ENCODE measurements at regions not wholly inside any gene's neighbourhood (a gene's known extent, or its start where the extent isn't known, plus 50 kb on each side); places are given as distances from the start of the nearest gene placed in this dataset.
"Not testable (repeated sequence)": the region's sequence is repeated elsewhere in the genome, so short reads cannot be mapped to it uniquely, and the experiment has no call there.

GRCh38 chr5:62223312-62223670, 82.7 kb upstream of the KIF2A start:
- H3K36me3 ChIP-seq (replicated peaks in 1 of 2; ENCODE audit: insufficient read depth in 1 of 2, low read depth in 2 of 2); H3K9me3 ChIP-seq; H3K27me3 ChIP-seq; H3K27ac ChIP-seq; H3K4me1 ChIP-seq; H3K4me3 ChIP-seq; intact Hi-C loops (cut with DNase I): not testable (repeated sequence)
- peak; percentile 99 for ATAC-seq
- peak; percentile 79 to 89 (median 86) for DNase-seq
- WGBS, 2 donors = 2 to 3% methylated on average over 6 to 8 of the region's 9 CpGs
- TF ChIP-seq CTCF (IDR thresholded peaks at IDR 0.05) = peak; percentile 8 to 49 (median 44)

- H3K27ac ChIP-seq; H3K27me3 ChIP-seq; H3K4me3 ChIP-seq; H3K36me3 ChIP-seq (replicated peaks in 1 of 2; ENCODE audit: insufficient read depth in 1 of 2, low read depth in 2 of 2); H3K4me1 ChIP-seq; H3K9me3 ChIP-seq; ATAC-seq; intact Hi-C loops (cut with DNase I); DNase-seq: not testable (repeated sequence)
- peak; percentile 14 to 60 (median 47) for TF ChIP-seq CTCF (IDR thresholded peaks at IDR 0.05)
- 40 to 53% methylated on average over 7 of the region's 7 CpGs for WGBS, 2 donors
Observed at GRCh38 chr5:62224987-62225601, 80.9 kb upstream of the KIF2A start.

- DNase-seq; intact Hi-C loops (cut with DNase I); ATAC-seq; H3K4me3 ChIP-seq; H3K9me3 ChIP-seq; H3K4me1 ChIP-seq; H3K36me3 ChIP-seq (replicated peaks in 1 of 2; ENCODE audit: insufficient read depth in 1 of 2, low read depth in 2 of 2); H3K27ac ChIP-seq; H3K27me3 ChIP-seq: not testable (repeated sequence)
- 55 to 67% methylated on average over 3 of the region's 3 CpGs for WGBS, 2 donors
Observed at GRCh38 chr5:62230876-62231388, 75.1 kb upstream of the KIF2A start.

GRCh38 chr5:62231576-62231975, 74.4 kb upstream of the KIF2A start:
- Histone ChIP-seq H3K27ac (no peak overlapping the region), H3K4me1 (no peaks in the 10 kb centered on the region), H3K36me3 (replicated peaks in 1 of 2; ENCODE audit: insufficient read depth in 1 of 2, low read depth in 2 of 2) (no peaks in the 10 kb centered on the region), H3K27me3 (no peaks in the 10 kb centered on the region), H3K9me3 (no peaks in the 10 kb centered on the region), H3K4me3 (no peak overlapping the region)
- intact Hi-C loops (cut with DNase I) = no loop called here
- WGBS, 2 donors = 82 to 88% methylated on average over 9 of the region's 9 CpGs
- DNase-seq (no peak), ATAC-seq (no peak)
- TF ChIP-seq POLR2A (IDR thresholded peaks at IDR 0.05) (no peak), CTCF (IDR thresholded peaks at IDR 0.05) (no peak)

GRCh38 chr5:62232218-62232617, 73.8 kb upstream of the KIF2A start:
- H3K4me1 ChIP-seq; intact Hi-C loops (cut with DNase I); DNase-seq; H3K9me3 ChIP-seq; H3K27me3 ChIP-seq; H3K36me3 ChIP-seq (replicated peaks in 1 of 2; ENCODE audit: insufficient read depth in 1 of 2, low read depth in 2 of 2); H3K27ac ChIP-seq; H3K4me3 ChIP-seq; ATAC-seq: not testable (repeated sequence)
- 56 to 70% methylated on average over 1 of the region's 1 CpG for WGBS, 2 donors

- H3K9me3 ChIP-seq; H3K36me3 ChIP-seq (replicated peaks in 1 of 2; ENCODE audit: insufficient read depth in 1 of 2, low read depth in 2 of 2); H3K4me1 ChIP-seq; intact Hi-C loops (cut with DNase I); H3K27me3 ChIP-seq; H3K4me3 ChIP-seq; H3K27ac ChIP-seq: not testable (repeated sequence)
- 50 to 67% methylated on average over 5 to 6 of the region's 6 CpGs for WGBS, 2 donors
- DNase-seq (peak in 2 of 4 donors; percentile 8 to 43), ATAC-seq (peak; percentile 35)
Observed at GRCh38 chr5:62233083-62234046, 72.6 kb upstream of the KIF2A start.

GRCh38 chr5:62236593-62236992, 69.4 kb upstream of the KIF2A start:
- ATAC-seq; H3K27ac ChIP-seq; H3K4me3 ChIP-seq; intact Hi-C loops (cut with DNase I); H3K36me3 ChIP-seq (replicated peaks in 1 of 2; ENCODE audit: insufficient read depth in 1 of 2, low read depth in 2 of 2); H3K27me3 ChIP-seq; DNase-seq; H3K9me3 ChIP-seq: not testable (repeated sequence)
- 79 to 81% methylated on average over 4 to 7 of the region's 7 CpGs for WGBS, 2 donors
- peaks cover 13% of the 10 kb centered on the region for H3K4me1 ChIP-seq

- intact Hi-C loops (cut with DNase I) = not testable (repeated sequence)
- 92 to 95% methylated on average over 2 of the region's 2 CpGs for WGBS, 2 donors
Observed at GRCh38 chr5:62237944-62238343, 68.1 kb upstream of the KIF2A start.

GRCh38 chr5:62238584-62238983, 67.4 kb upstream of the KIF2A start:
- WGBS, 2 donors = 76 to 85% methylated on average over 3 of the region's 3 CpGs

More at GRCh38 chr5:62237944-62238343, 68.1 kb upstream of the KIF2A start:
- DNase-seq; H3K36me3 ChIP-seq (replicated peaks in 1 of 2; ENCODE audit: insufficient read depth in 1 of 2, low read depth in 2 of 2); H3K4me3 ChIP-seq; H3K27me3 ChIP-seq; H3K9me3 ChIP-seq; H3K27ac ChIP-seq; ATAC-seq: not testable (repeated sequence)
- peaks cover 22% of the 10 kb centered on the region for H3K4me1 ChIP-seq

More at GRCh38 chr5:62238584-62238983, 67.4 kb upstream of the KIF2A start:
- H3K36me3 ChIP-seq (replicated peaks in 1 of 2; ENCODE audit: insufficient read depth in 1 of 2, low read depth in 2 of 2); H3K4me3 ChIP-seq; H3K27ac ChIP-seq; ATAC-seq; intact Hi-C loops (cut with DNase I); DNase-seq; H3K27me3 ChIP-seq; H3K9me3 ChIP-seq: not testable (repeated sequence)
- peaks cover 22% of the 10 kb centered on the region for H3K4me1 ChIP-seq

Measured in body of pancreas (tissue), 4 donors.